Fibroblast of pulmonary artery (primary cell): ENCODE measurements at regions not wholly inside any gene's neighbourhood (a gene's known extent, or its start where the extent isn't known, plus 50 kb on each side); places are given as distances from the start of the nearest gene placed in this dataset.

Experiments used
- DNase-seq: peaks from one replicate; pipeline ENCODE4 v3.0.0-alpha.2; 2010; ENCODE audit warnings: low read depth
- H3K4me3 ChIP-seq: replicated peaks from 2 replicates; pipeline ENCODE4 v1.5.1; 2011; ENCODE audit warnings: low read depth, mild to moderate bottlenecking, control low read depth, low read length, moderate library complexity
- TF ChIP-seq, protein P1 (sequence below): IDR thresholded peaks from 2 replicates; pipeline ENCODE4 v1.5.1; 2011; ENCODE audit warnings: mild to moderate bottlenecking, control low read depth, low read length, inconsistent platforms; ENCODE audit errors: missing control alignments

DNA sequence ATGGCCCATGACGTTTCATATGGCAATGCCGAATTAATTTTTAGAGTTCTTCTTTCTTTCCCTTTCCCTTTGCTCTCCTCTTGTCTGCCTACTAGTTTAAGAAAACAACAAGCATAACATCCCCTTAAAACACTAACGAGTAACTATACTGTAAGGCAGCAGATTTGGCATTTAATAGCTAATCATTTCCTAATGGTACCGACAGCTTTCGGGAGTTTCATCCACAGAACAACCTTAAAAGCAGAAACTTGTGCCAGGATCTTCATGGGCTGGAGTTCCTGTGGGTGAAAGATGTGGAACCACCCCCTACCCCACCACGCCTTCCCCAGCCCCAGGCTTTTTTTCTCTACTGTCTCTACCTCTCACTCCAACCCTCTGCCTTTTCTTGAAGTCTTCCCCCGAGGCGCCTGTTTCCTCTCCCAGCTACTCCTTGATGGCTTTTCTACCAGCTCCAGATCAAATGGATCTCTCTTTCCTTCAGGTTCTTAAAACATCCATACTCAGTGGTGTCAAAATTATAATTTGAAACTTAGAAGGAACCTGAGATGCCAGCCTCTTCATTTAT, 319.5 kb downstream of the PIK3R1 start:
- no peak for DNase-seq
- H3K4me3 ChIP-seq: no peak overlapping the region
- TF ChIP-seq, protein P1, sequence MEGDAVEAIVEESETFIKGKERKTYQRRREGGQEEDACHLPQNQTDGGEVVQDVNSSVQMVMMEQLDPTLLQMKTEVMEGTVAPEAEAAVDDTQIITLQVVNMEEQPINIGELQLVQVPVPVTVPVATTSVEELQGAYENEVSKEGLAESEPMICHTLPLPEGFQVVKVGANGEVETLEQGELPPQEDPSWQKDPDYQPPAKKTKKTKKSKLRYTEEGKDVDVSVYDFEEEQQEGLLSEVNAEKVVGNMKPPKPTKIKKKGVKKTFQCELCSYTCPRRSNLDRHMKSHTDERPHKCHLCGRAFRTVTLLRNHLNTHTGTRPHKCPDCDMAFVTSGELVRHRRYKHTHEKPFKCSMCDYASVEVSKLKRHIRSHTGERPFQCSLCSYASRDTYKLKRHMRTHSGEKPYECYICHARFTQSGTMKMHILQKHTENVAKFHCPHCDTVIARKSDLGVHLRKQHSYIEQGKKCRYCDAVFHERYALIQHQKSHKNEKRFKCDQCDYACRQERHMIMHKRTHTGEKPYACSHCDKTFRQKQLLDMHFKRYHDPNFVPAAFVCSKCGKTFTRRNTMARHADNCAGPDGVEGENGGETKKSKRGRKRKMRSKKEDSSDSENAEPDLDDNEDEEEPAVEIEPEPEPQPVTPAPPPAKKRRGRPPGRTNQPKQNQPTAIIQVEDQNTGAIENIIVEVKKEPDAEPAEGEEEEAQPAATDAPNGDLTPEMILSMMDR: no peak

DNA sequence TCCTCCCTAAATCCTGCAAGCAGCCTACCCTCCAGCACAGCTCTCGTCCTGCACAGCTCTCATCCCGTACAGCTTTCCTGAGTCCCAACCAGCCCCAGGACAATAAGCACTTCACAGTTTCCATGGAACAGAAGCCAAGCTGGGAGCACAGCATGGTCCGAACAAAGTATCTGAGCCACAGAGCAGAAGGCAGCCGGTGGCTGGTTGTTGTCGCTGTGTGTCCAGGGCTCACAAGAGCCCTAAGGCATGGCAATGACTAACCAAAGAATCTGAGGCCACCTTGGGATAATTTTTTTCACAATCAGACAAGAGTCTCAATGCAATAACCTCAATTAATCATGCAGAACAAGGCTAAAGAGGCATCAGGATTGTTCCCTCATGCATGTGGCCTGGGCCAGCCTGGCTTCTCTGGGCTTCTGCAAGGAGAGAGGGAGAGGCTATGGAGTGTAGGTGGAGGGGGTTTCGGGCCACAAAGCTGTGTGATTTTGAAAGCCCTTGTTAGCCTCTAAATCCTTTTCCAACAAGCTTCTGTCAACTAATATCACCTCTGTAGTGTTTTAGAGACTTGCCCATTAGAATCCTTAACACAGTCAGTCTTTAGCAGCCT, 323.4 kb downstream of the PIK3R1 start:
- TF ChIP-seq, protein P1: no peak
- no peak for DNase-seq
- no peak overlapping the region for H3K4me3 ChIP-seq

DNA sequence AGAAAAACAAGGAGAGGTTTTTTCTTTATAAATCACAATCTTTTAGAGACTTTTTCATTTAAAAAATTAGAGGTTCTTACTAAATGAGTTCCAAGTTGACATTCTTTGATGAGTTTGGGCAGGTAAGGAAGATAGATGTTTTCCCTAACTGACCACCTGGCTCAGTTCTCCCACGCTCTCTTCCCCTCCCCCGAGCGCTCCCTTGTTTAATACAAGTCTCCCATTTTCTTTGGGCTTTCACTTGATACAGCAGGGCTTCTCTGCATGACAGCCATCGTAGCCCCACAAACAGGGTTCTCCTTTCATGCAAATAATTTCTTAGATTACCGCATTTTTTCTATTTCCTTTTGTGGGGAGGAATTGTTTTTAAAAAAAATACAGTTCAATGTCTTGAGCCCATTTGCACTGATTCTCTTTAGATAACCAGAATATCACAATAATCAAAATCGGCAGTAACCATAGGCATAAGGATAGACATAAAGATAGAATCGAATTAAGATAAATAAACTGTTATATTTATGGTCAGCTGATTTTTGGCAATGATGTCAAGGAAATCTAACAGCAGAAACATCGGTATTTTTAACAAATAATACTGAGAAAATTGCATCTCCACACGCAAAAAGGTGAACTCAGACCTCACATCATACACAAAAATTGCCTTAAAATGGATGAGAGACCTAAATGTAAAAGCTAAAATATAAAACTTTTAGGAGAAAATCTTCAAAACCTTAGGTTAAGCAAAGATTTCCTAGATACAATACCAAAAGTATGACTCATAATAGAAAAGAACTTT, 325.4 kb downstream of the PIK3R1 start:
- H3K4me3 ChIP-seq: no peak overlapping the region
- DNase-seq: no peak
- TF ChIP-seq, protein P1: no peak

DNA sequence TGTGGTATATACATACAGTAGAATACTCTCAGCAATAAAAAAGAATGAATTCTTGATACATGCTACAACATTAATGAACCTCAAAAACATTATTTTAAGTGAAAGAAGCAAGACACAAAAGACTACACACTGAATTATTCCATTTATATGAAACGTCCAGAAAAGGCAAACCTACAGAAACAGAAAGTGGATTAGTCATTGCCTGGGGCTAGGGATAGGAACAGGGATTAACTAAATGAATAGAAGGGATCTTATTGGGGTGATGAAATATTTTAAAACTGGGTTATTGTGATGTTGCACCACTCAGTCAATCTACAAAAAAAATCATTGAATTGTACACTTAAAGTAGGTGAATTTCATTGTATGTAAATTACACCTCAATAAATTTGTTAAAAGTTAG, 326.7 kb downstream of the PIK3R1 start:
- TF ChIP-seq, protein P1: no peak
- DNase-seq: no peak
- H3K4me3 ChIP-seq: no peak overlapping the region

DNA sequence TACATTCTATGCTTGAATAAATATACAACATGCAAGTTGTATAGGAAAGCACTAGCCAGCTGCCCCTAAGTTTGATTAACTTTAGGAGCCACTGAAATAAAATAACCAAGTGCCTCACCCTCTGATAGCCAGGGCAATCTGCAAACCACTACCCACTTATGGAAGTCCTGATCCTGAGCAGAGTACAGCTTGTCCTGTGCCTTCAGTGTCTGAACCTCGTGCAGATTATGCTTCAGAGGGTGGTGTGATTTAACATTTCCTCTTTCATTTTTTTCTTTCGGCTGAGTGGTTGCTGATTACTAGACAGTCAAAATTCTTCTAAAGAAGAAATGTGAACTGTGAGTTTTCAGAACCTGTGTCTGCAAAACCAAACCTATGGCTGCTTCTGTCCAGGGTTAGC, 327.7 kb downstream of the PIK3R1 start:
- no peak for DNase-seq
- TF ChIP-seq, protein P1: no peak
- H3K4me3 ChIP-seq: no peak overlapping the region

DNA sequence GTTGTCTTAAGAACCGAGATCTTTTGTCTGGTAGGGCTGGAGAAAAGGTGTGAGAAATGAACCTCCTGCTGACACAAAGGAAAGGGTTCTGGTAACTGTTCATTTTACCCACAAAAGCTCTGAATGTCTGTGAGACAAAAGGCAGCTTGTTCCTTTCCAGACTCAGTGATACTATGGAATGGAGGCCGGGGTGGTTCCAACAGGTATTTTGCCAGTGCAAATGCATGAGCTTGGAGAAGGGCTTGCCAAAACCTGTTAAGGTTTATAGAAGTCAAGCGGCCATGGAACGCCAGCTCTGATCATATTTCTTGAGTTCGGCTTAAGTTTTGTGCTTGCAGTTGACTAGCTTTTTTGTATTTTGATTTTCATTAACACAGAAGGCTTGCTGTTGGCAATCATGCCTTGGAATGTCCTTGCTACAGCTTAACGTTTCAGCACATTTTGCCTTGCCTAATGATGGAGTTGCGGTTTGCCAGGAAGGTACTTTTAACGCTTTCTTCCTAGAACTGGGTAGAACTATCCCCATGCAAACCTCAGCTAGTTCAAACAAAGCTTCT, 328.6 kb downstream of the PIK3R1 start:
- no peak overlapping the region for H3K4me3 ChIP-seq
- TF ChIP-seq, protein P1: no peak
- DNase-seq: no peak
